ENCODE measurements at regions not wholly inside any gene's neighbourhood (a gene's known extent, or its start where the extent isn't known, plus 50 kb on each side); places are given as distances from the start of the nearest gene placed in this dataset.
A peak's percentile ranks its signal among the peaks of the same experiment; 100 is the strongest.

- no peak for DNase-seq (ENCODE audit: low read depth in 6 of 9, low spot score in 9 of 9)
- H3K36me3 ChIP-seq (ENCODE audit: control insufficient read depth in 2 of 2, insufficient read depth in 2 of 2, low read length in 1 of 2): no peaks in the 10 kb centered on the region
- H3K4me3 ChIP-seq (ENCODE audit: low read length in 2 of 2): no peak overlapping the region
- H3K27me3 ChIP-seq (ENCODE audit: control insufficient read depth in 2 of 2, insufficient read depth in 1 of 2, low read length in 1 of 2): no peaks in the 10 kb centered on the region
- H3K27ac ChIP-seq (ENCODE audit: low read depth in 1 of 2, low read length in 1 of 2): no peak overlapping the region
- H3K4me1 ChIP-seq (ENCODE audit: control insufficient read depth in 2 of 2, insufficient read depth in 2 of 2, low read length in 2 of 2): no peaks in the 10 kb centered on the region
- 97% methylated on average over 2 of the region's 2 CpGs for WGBS
- H3K9me3 ChIP-seq (ENCODE audit: control insufficient read depth in 2 of 2, insufficient read depth in 1 of 2, low read length in 1 of 2): no peaks in the 10 kb centered on the region
These were observed 857.6 kb upstream of the ID2 start for GRCh38 chr2:7824211-7824610.

- Histone ChIP-seq H3K27me3 (ENCODE audit: control insufficient read depth in 2 of 2, insufficient read depth in 1 of 2, low read length in 1 of 2) (no peaks in the 10 kb centered on the region), H3K4me3 (ENCODE audit: low read length in 2 of 2) (no peak overlapping the region), H3K27ac (ENCODE audit: low read depth in 1 of 2, low read length in 1 of 2) (no peak overlapping the region), H3K36me3 (ENCODE audit: control insufficient read depth in 2 of 2, insufficient read depth in 2 of 2, low read length in 1 of 2) (no peaks in the 10 kb centered on the region), H3K9me3 (ENCODE audit: control insufficient read depth in 2 of 2, insufficient read depth in 1 of 2, low read length in 1 of 2) (no peaks in the 10 kb centered on the region), H3K4me1 (ENCODE audit: control insufficient read depth in 2 of 2, insufficient read depth in 2 of 2, low read length in 2 of 2) (no peaks in the 10 kb centered on the region)
- 93% methylated on average over 9 of the region's 9 CpGs for WGBS
- DNase-seq (ENCODE audit: low read depth in 6 of 9, low spot score in 9 of 9): peak in 1 of 9 donors; percentile 11
These were observed 856.1 kb upstream of the ID2 start for GRCh38 chr2:7825591-7826312.

- H3K9me3 ChIP-seq (ENCODE audit: control insufficient read depth in 2 of 2, insufficient read depth in 1 of 2, low read length in 1 of 2): no peaks in the 10 kb centered on the region
- no peak overlapping the region for H3K27ac ChIP-seq (ENCODE audit: low read depth in 1 of 2, low read length in 1 of 2)
- H3K4me3 ChIP-seq (ENCODE audit: low read length in 2 of 2): no peak overlapping the region
- H3K27me3 ChIP-seq (ENCODE audit: control insufficient read depth in 2 of 2, insufficient read depth in 1 of 2, low read length in 1 of 2): no peaks in the 10 kb centered on the region
- no peaks in the 10 kb centered on the region for H3K4me1 ChIP-seq (ENCODE audit: control insufficient read depth in 2 of 2, insufficient read depth in 2 of 2, low read length in 2 of 2)
- WGBS: over 99% methylated on average over 4 of the region's 4 CpGs
- no peaks in the 10 kb centered on the region for H3K36me3 ChIP-seq (ENCODE audit: control insufficient read depth in 2 of 2, insufficient read depth in 2 of 2, low read length in 1 of 2)
- DNase-seq (ENCODE audit: low read depth in 6 of 9, low spot score in 9 of 9): no peak
These were observed 855.2 kb upstream of the ID2 start for GRCh38 chr2:7826656-7827055.

GRCh38 chr2:7829241-7829640 is 852.6 kb upstream of the ID2 start:
- no peaks in the 10 kb centered on the region for H3K36me3 ChIP-seq (ENCODE audit: control insufficient read depth in 2 of 2, insufficient read depth in 2 of 2, low read length in 1 of 2)
- no peaks in the 10 kb centered on the region for H3K4me1 ChIP-seq (ENCODE audit: control insufficient read depth in 2 of 2, insufficient read depth in 2 of 2, low read length in 2 of 2)
- no peaks in the 10 kb centered on the region for H3K27me3 ChIP-seq (ENCODE audit: control insufficient read depth in 2 of 2, insufficient read depth in 1 of 2, low read length in 1 of 2)
- WGBS: 97% methylated on average over 3 of the region's 3 CpGs
- no peak for DNase-seq (ENCODE audit: low read depth in 6 of 9, low spot score in 9 of 9)
- H3K4me3 ChIP-seq (ENCODE audit: low read length in 2 of 2): no peak overlapping the region
- no peak overlapping the region for H3K27ac ChIP-seq (ENCODE audit: low read depth in 1 of 2, low read length in 1 of 2)
- H3K9me3 ChIP-seq (ENCODE audit: control insufficient read depth in 2 of 2, insufficient read depth in 1 of 2, low read length in 1 of 2): no peaks in the 10 kb centered on the region

- Histone ChIP-seq H3K9me3 (ENCODE audit: control insufficient read depth in 2 of 2, insufficient read depth in 1 of 2, low read length in 1 of 2) (no peaks in the 10 kb centered on the region), H3K27ac (ENCODE audit: low read depth in 1 of 2, low read length in 1 of 2) (no peak overlapping the region), H3K4me3 (ENCODE audit: low read length in 2 of 2) (no peak overlapping the region), H3K36me3 (ENCODE audit: control insufficient read depth in 2 of 2, insufficient read depth in 2 of 2, low read length in 1 of 2) (no peaks in the 10 kb centered on the region), H3K27me3 (ENCODE audit: control insufficient read depth in 2 of 2, insufficient read depth in 1 of 2, low read length in 1 of 2) (no peaks in the 10 kb centered on the region), H3K4me1 (ENCODE audit: control insufficient read depth in 2 of 2, insufficient read depth in 2 of 2, low read length in 2 of 2) (peaks cover 0 to under 1% of the 10 kb centered on the region in 2 donors)
- no peak for DNase-seq (ENCODE audit: low read depth in 6 of 9, low spot score in 9 of 9)
- WGBS: 94% methylated on average over 2 of the region's 2 CpGs
These were observed 851.2 kb upstream of the ID2 start for GRCh38 chr2:7830616-7831015.

- 90% methylated on average over 3 of the region's 3 CpGs for WGBS
These were observed 846.7 kb upstream of the ID2 start for GRCh38 chr2:7835151-7835550.

GRCh38 chr2:7835693-7836680 is 845.9 kb upstream of the ID2 start:
- Histone ChIP-seq H3K27ac (ENCODE audit: low read depth in 1 of 2, low read length in 1 of 2) (no peak overlapping the region), H3K4me1 (ENCODE audit: control insufficient read depth in 2 of 2, insufficient read depth in 2 of 2, low read length in 2 of 2) (peaks cover 0 to 3% of the 10 kb centered on the region in 2 donors), H3K27me3 (ENCODE audit: control insufficient read depth in 2 of 2, insufficient read depth in 1 of 2, low read length in 1 of 2) (no peaks in the 10 kb centered on the region), H3K4me3 (ENCODE audit: low read length in 2 of 2) (no peak overlapping the region), H3K36me3 (ENCODE audit: control insufficient read depth in 2 of 2, insufficient read depth in 2 of 2, low read length in 1 of 2) (no peaks in the 10 kb centered on the region), H3K9me3 (ENCODE audit: control insufficient read depth in 2 of 2, insufficient read depth in 1 of 2, low read length in 1 of 2) (no peaks in the 10 kb centered on the region)
- peak in 5 of 9 donors; percentile 7 to 52 (median 17) for DNase-seq (ENCODE audit: low read depth in 6 of 9, low spot score in 9 of 9)
- WGBS: 69% methylated on average over 12 of the region's 12 CpGs

More at GRCh38 chr2:7835151-7835550, 846.7 kb upstream of the ID2 start:
- peaks cover 0 to 3% of the 10 kb centered on the region in 2 donors for H3K4me1 ChIP-seq (ENCODE audit: control insufficient read depth in 2 of 2, insufficient read depth in 2 of 2, low read length in 2 of 2)
- no peak overlapping the region for H3K27ac ChIP-seq (ENCODE audit: low read depth in 1 of 2, low read length in 1 of 2)
- no peak for DNase-seq (ENCODE audit: low read depth in 6 of 9, low spot score in 9 of 9)
- no peaks in the 10 kb centered on the region for H3K27me3 ChIP-seq (ENCODE audit: control insufficient read depth in 2 of 2, insufficient read depth in 1 of 2, low read length in 1 of 2)
- H3K9me3 ChIP-seq (ENCODE audit: control insufficient read depth in 2 of 2, insufficient read depth in 1 of 2, low read length in 1 of 2): no peaks in the 10 kb centered on the region
- no peaks in the 10 kb centered on the region for H3K36me3 ChIP-seq (ENCODE audit: control insufficient read depth in 2 of 2, insufficient read depth in 2 of 2, low read length in 1 of 2)
- H3K4me3 ChIP-seq (ENCODE audit: low read length in 2 of 2): no peak overlapping the region

GRCh38 chr2:7837237-7837760 is 844.6 kb upstream of the ID2 start:
- Histone ChIP-seq H3K4me3 (ENCODE audit: low read length in 2 of 2) (no peak overlapping the region), H3K9me3 (ENCODE audit: control insufficient read depth in 2 of 2, insufficient read depth in 1 of 2, low read length in 1 of 2) (no peaks in the 10 kb centered on the region), H3K36me3 (ENCODE audit: control insufficient read depth in 2 of 2, insufficient read depth in 2 of 2, low read length in 1 of 2) (no peaks in the 10 kb centered on the region), H3K27ac (ENCODE audit: low read depth in 1 of 2, low read length in 1 of 2) (no peak overlapping the region), H3K27me3 (ENCODE audit: control insufficient read depth in 2 of 2, insufficient read depth in 1 of 2, low read length in 1 of 2) (no peaks in the 10 kb centered on the region), H3K4me1 (ENCODE audit: control insufficient read depth in 2 of 2, insufficient read depth in 2 of 2, low read length in 2 of 2) (peaks cover 0 to 3% of the 10 kb centered on the region in 2 donors)
- no peak for DNase-seq (ENCODE audit: low read depth in 6 of 9, low spot score in 9 of 9)
- 77% methylated on average over 2 of the region's 2 CpGs for WGBS

GRCh38 chr2:7838669-7839068 is 843.2 kb upstream of the ID2 start:
- Histone ChIP-seq H3K36me3 (ENCODE audit: control insufficient read depth in 2 of 2, insufficient read depth in 2 of 2, low read length in 1 of 2) (no peaks in the 10 kb centered on the region), H3K27me3 (ENCODE audit: control insufficient read depth in 2 of 2, insufficient read depth in 1 of 2, low read length in 1 of 2) (no peaks in the 10 kb centered on the region), H3K27ac (ENCODE audit: low read depth in 1 of 2, low read length in 1 of 2) (no peak overlapping the region), H3K4me3 (ENCODE audit: low read length in 2 of 2) (no peak overlapping the region), H3K9me3 (ENCODE audit: control insufficient read depth in 2 of 2, insufficient read depth in 1 of 2, low read length in 1 of 2) (no peaks in the 10 kb centered on the region), H3K4me1 (ENCODE audit: control insufficient read depth in 2 of 2, insufficient read depth in 2 of 2, low read length in 2 of 2) (peaks cover 0 to 3% of the 10 kb centered on the region in 2 donors)
- no peak for DNase-seq (ENCODE audit: low read depth in 6 of 9, low spot score in 9 of 9)
- WGBS: 97% methylated on average over 4 of the region's 4 CpGs
